Astrocyte of the spinal cord (primary cell): ENCODE measurements at regions not wholly inside any gene's neighbourhood (a gene's known extent, or its start where the extent isn't known, plus 50 kb on each side); places are given as distances from the start of the nearest gene placed in this dataset.

Experiments
- DNase-seq: peaks from one replicate; pipeline ENCODE4 v3.0.0; 2011; ENCODE audit warnings: low read depth, low spot score
- H3K4me3 ChIP-seq: 2 replicates; pipeline ENCODE4 v1.5.1; 2011; ENCODE audit warnings: low read depth, mild to moderate bottlenecking, low read length, moderate library complexity
- in situ Hi-C: cut with HindIII; loops from 2 replicates; pipeline ENCODE4 v1.10.0; 2017; ENCODE audit warnings: low sequenced_read_pairs
- TF ChIP-seq, protein P1 (sequence below): IDR thresholded peaks from 2 replicates; pipeline ENCODE4 v1.5.1; 2012; ENCODE audit warnings: low read depth, mild to moderate bottlenecking, low read length, inconsistent platforms

DNA sequence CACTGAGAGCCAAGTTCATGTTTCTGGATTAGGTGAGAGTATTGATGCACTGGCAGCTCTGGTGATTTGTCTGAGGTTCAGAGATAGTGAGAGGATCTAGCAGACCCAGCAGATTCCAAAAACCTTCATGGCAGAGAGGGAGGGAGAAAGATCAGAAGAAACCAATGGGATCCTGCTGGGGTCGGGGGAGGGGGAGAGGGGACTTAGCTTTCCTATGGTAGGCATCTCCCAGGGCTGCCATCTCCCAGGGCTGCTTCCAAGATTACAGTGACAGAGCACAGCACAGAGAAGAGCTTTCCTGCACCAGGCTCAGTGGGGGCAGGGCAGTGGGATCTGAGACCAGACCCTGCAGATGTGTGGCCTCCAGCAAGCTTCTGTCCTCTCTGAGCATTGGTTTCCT lies 76.8 kb upstream of the GDF10 start:
- DNase-seq: no peak
- TF ChIP-seq, protein P1, sequence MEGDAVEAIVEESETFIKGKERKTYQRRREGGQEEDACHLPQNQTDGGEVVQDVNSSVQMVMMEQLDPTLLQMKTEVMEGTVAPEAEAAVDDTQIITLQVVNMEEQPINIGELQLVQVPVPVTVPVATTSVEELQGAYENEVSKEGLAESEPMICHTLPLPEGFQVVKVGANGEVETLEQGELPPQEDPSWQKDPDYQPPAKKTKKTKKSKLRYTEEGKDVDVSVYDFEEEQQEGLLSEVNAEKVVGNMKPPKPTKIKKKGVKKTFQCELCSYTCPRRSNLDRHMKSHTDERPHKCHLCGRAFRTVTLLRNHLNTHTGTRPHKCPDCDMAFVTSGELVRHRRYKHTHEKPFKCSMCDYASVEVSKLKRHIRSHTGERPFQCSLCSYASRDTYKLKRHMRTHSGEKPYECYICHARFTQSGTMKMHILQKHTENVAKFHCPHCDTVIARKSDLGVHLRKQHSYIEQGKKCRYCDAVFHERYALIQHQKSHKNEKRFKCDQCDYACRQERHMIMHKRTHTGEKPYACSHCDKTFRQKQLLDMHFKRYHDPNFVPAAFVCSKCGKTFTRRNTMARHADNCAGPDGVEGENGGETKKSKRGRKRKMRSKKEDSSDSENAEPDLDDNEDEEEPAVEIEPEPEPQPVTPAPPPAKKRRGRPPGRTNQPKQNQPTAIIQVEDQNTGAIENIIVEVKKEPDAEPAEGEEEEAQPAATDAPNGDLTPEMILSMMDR: no peak
- no peak overlapping the region for H3K4me3 ChIP-seq
- in situ Hi-C loops: no loop called here

DNA sequence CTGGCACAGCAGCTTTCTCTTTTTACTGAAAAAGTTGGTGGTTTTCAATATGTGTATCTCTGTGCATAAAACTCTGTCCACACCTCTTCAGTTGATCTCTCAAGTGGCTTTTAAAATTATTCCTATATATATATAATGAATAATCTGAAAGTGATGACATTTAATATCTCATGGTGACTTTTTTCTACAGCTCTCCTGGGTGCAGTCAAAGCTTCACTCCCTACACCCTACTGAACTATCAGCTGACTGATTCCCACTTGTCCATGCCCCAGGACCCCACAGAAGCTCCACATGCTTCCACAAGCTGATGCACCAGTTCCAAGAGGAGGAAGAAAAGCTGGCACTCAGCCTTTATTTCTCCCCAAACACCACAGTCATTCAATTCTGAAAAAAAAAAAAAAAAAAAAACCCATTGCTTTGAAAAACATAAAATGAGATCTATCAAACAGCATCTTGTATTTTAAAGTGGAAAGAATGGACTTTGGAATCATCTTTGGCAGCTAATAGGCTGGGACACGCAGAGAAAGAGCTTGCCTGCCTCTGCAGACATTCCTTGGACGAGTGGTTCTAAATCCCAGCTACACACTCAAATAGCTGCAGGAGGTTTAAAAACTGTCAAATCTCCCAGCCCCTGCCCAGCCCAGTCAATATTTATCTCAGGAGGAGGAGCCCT lies 75.3 kb upstream of the GDF10 start:
- no peak overlapping the region for H3K4me3 ChIP-seq
- in situ Hi-C loops: no loop called here
- TF ChIP-seq, protein P1: no peak
- DNase-seq: no peak

- in situ Hi-C loops: no loop called here
Measured at GRCh38 chr10:47225219-47225927, 74.6 kb upstream of the GDF10 start.

GRCh38 chr10:47225928-47226645 lies 73.9 kb upstream of the GDF10 start:
- no peak for DNase-seq
- H3K4me3 ChIP-seq: no peak overlapping the region
- TF ChIP-seq, protein P1: no peak
- in situ Hi-C loops: no loop called here

More at GRCh38 chr10:47225219-47225927, 74.6 kb upstream of the GDF10 start:
- no peak for DNase-seq
- TF ChIP-seq, protein P1: no peak
- H3K4me3 ChIP-seq: no peak overlapping the region

GRCh38 chr10:47230482-47230881 lies 69.5 kb upstream of the GDF10 start:
- in situ Hi-C loops: no loop called here

DNA sequence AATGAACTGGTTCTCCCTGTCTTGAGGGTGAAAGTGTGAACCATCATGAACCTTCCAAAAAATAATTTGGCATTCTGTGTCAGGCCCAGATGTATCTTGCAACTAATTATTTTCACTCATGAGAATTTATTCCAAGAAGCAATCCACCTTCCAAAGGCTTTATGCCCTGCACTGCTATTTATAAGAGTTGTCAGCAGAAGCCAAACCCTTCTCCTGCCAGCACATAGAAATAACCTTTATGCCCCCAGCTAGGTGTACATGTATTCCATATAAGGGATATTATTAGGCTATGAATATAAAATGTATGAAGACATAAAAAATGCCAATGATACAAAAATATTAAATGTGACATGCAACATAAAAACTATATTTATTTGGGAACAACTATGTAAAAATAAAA lies 69.0 kb upstream of the GDF10 start:
- TF ChIP-seq, protein P1: no peak
- DNase-seq: no peak
- no peak overlapping the region for H3K4me3 ChIP-seq
- in situ Hi-C loops: no loop called here

More at GRCh38 chr10:47230482-47230881, 69.5 kb upstream of the GDF10 start:
- TF ChIP-seq, protein P1: no peak
- H3K4me3 ChIP-seq: no peak overlapping the region
- DNase-seq: no peak
